Type B pancreatic cell (in vitro differentiated cells): ENCODE measurements at regions not wholly inside any gene's neighbourhood (a gene's known extent, or its start where the extent isn't known, plus 50 kb on each side); places are given as distances from the start of the nearest gene placed in this dataset.

Experiments
- DNase-seq: peaks from one replicate; pipeline ENCODE4 v3.0.0; 2021; ENCODE audit warnings: mixed read lengths; ENCODE audit not compliant: unreplicated experiment; ENCODE audit errors: extremely low spot score
- H3K27ac Mint-ChIP-seq: 2 replicates; pipeline ENCODE4 v1.8.0; 2021; ENCODE audit warnings: mild to moderate bottlenecking, mixed read lengths
- H3K27me3 Mint-ChIP-seq: 2 replicates; pipeline ENCODE4 v1.8.0; 2021; ENCODE audit warnings: mixed read lengths
- H3K36me3 Mint-ChIP-seq: 2 replicates; pipeline ENCODE4 v1.8.0; 2021; ENCODE audit warnings: mixed read lengths
- H3K4me1 Mint-ChIP-seq: one replicate; pipeline ENCODE4 v1.8.0; 2021; ENCODE audit warnings: mixed read lengths; ENCODE audit not compliant: unreplicated experiment
- H3K4me3 Mint-ChIP-seq: 2 replicates; pipeline ENCODE4 v1.8.0; 2021; ENCODE audit warnings: mild to moderate bottlenecking, mixed read lengths
- H3K9me3 Mint-ChIP-seq: 2 replicates; pipeline ENCODE4 v1.8.0; 2021; ENCODE audit warnings: mixed read lengths
- CTCF ChIP-seq: fragments of 200-600 bp; sonication (generic); conservative IDR thresholded peaks from 2 replicates; pipeline ENCODE4 v1.5.0; 2021; ENCODE audit warnings: antibody characterized with exemption, mild to moderate bottlenecking

GRCh38 chr12:114269153-114269552 lies 136.8 kb downstream of the TBX5 start:
- Mint-ChIP-seq H3K9me3 (no peaks in the 10 kb centered on the region), H3K4me3 (no peak overlapping the region), H3K4me1 (no peaks in the 10 kb centered on the region), H3K27ac (no peak overlapping the region), H3K27me3 (peaks cover 45% of the 10 kb centered on the region), H3K36me3 (no peaks in the 10 kb centered on the region)
- no peak for TF ChIP-seq CTCF
- no peak for DNase-seq

- DNase-seq, result no peak
- TF ChIP-seq CTCF, result no peak
- Mint-ChIP-seq H3K9me3 (no peaks in the 10 kb centered on the region), H3K4me1 (no peaks in the 10 kb centered on the region), H3K27me3 (peaks cover 55% of the 10 kb centered on the region), H3K4me3 (no peak overlapping the region), H3K27ac (no peak overlapping the region), H3K36me3 (no peaks in the 10 kb centered on the region)
Measured at GRCh38 chr12:114266536-114266935, 139.4 kb downstream of the TBX5 start.

GRCh38 chr12:114265036-114265435 lies 140.9 kb downstream of the TBX5 start:
- no peak for TF ChIP-seq CTCF

GRCh38 chr12:114263056-114263805 lies 142.7 kb downstream of the TBX5 start:
- peaks cover 49% of the 10 kb centered on the region for H3K27me3 Mint-ChIP-seq
- no peak for TF ChIP-seq CTCF
- no peaks in the 10 kb centered on the region for H3K36me3 Mint-ChIP-seq
- DNase-seq, result no peak
- no peaks in the 10 kb centered on the region for H3K4me1 Mint-ChIP-seq
- no peaks in the 10 kb centered on the region for H3K9me3 Mint-ChIP-seq
- H3K27ac Mint-ChIP-seq, result no peak overlapping the region
- no peak overlapping the region for H3K4me3 Mint-ChIP-seq

More at GRCh38 chr12:114265036-114265435, 140.9 kb downstream of the TBX5 start:
- Mint-ChIP-seq H3K4me3 (no peak overlapping the region), H3K36me3 (no peaks in the 10 kb centered on the region), H3K9me3 (no peaks in the 10 kb centered on the region), H3K27me3 (peaks cover 49% of the 10 kb centered on the region), H3K27ac (no peak overlapping the region), H3K4me1 (no peaks in the 10 kb centered on the region)
- DNase-seq, result no peak

- Mint-ChIP-seq H3K36me3 (no peaks in the 10 kb centered on the region), H3K9me3 (no peaks in the 10 kb centered on the region), H3K27me3 (peaks cover 23% of the 10 kb centered on the region), H3K27ac (no peak overlapping the region), H3K4me1 (no peaks in the 10 kb centered on the region), H3K4me3 (no peak overlapping the region)
- TF ChIP-seq CTCF, result no peak
- DNase-seq, result no peak
Measured at GRCh38 chr12:114257687-114258086, 148.3 kb downstream of the TBX5 start.

GRCh38 chr12:114254998-114255397 lies 150.9 kb downstream of the TBX5 start:
- Mint-ChIP-seq H3K4me3 (no peak overlapping the region), H3K27me3 (peaks cover 21% of the 10 kb centered on the region), H3K36me3 (no peaks in the 10 kb centered on the region), H3K27ac (no peak overlapping the region), H3K4me1 (no peaks in the 10 kb centered on the region), H3K9me3 (no peaks in the 10 kb centered on the region)
- TF ChIP-seq CTCF, result no peak
- no peak for DNase-seq
